Mammary epithelial cell (primary cell): ENCODE measurements at regions not wholly inside any gene's neighbourhood (a gene's known extent, or its start where the extent isn't known, plus 50 kb on each side); places are given as distances from the start of the nearest gene placed in this dataset.

ENCODE experiments used
- EZH2 ChIP-seq: IDR thresholded peaks from 2 replicates; pipeline ENCODE4 v1.6.1; 2012; ENCODE audit warnings: low read length, inconsistent platforms, borderline replicate concordance
- TF ChIP-seq, protein P1 (sequence below), 2 donors: IDR thresholded peaks in 1 of 2; conservative IDR thresholded peaks in 1 of 2; 2 replicates each; pipeline ENCODE4 v1.5.1; 2011 to 2012; ENCODE audit warnings: inconsistent platforms in 2 of 2, low read length in 2 of 2, mild to moderate bottlenecking in 2 of 2, control low read depth in 1 of 2, low read depth in 1 of 2; ENCODE audit not compliant: insufficient read depth in 1 of 2; ENCODE audit errors: extremely low read depth in 1 of 2

DNA sequence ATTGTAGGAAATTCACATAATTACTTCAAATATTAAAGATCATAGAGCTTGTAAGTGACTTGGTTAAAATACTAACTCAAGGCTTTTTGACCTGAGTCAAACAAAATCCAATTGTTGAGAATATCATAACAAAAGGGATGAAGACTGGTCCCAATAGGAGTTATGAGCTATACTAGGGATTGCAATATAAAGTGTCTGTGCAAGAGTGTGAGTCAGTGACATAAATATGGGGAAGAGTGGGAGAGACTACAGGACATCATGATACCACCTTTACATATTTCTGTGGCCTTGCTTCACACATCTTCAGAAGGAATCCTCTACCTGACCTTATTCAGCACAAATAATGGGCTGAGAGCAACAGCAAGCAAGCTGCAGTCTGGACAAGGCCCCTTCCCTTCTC, 180.9 kb upstream of the SLC24A2 start:
- TF ChIP-seq, protein P1, sequence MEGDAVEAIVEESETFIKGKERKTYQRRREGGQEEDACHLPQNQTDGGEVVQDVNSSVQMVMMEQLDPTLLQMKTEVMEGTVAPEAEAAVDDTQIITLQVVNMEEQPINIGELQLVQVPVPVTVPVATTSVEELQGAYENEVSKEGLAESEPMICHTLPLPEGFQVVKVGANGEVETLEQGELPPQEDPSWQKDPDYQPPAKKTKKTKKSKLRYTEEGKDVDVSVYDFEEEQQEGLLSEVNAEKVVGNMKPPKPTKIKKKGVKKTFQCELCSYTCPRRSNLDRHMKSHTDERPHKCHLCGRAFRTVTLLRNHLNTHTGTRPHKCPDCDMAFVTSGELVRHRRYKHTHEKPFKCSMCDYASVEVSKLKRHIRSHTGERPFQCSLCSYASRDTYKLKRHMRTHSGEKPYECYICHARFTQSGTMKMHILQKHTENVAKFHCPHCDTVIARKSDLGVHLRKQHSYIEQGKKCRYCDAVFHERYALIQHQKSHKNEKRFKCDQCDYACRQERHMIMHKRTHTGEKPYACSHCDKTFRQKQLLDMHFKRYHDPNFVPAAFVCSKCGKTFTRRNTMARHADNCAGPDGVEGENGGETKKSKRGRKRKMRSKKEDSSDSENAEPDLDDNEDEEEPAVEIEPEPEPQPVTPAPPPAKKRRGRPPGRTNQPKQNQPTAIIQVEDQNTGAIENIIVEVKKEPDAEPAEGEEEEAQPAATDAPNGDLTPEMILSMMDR (conservative IDR thresholded peaks at IDR 0.05 in 1 of 2, IDR thresholded peaks at IDR 0.05 in 1 of 2; ENCODE audit: extremely low read depth in 1 of 2, insufficient read depth in 1 of 2, low read depth in 1 of 2, low read length in 2 of 2): no peak
- no peak for TF ChIP-seq EZH2
